OCI-LY7 (cell line): ENCODE measurements at regions not wholly inside any gene's neighbourhood (a gene's known extent, or its start where the extent isn't known, plus 50 kb on each side); places are given as distances from the start of the nearest gene placed in this dataset.

ENCODE experiments used
- CTCF ChIP-seq: fragments of 200-600 bp; sonication (generic); conservative IDR thresholded peaks from 2 replicates; pipeline ENCODE4 v1.5.1; 2014; ENCODE audit warnings: mild to moderate bottlenecking, antibody characterized with exemption, low read length, moderate library complexity, mixed read lengths
- EZH2phosphoT487 ChIP-seq: fragments of 200-600 bp; sonication (generic); IDR thresholded peaks from 2 replicates; pipeline ENCODE4 v1.6.1; 2018; ENCODE audit warnings: low read depth, borderline replicate concordance, mild to moderate bottlenecking, mixed run types, antibody characterized with exemption, low read length, moderate library complexity, mixed read lengths

GRCh38 chr11:112611771-112612170, 349.4 kb upstream of the NCAM1 start:
- TF ChIP-seq CTCF (no peak), EZH2phosphoT487 (no peak)
